GM12878 (cell line): ENCODE measurements at regions not wholly inside any gene's neighbourhood (a gene's known extent, or its start where the extent isn't known, plus 50 kb on each side); places are given as distances from the start of the nearest gene placed in this dataset.

Experiments used
- ATAC-seq: fragments of 200-7000 bp; cut with Tn5 transposase; 3 replicates; pipeline ENCODE4 v1.9.1; 2020; ENCODE audit warnings: mild to moderate bottlenecking, moderate library complexity
- BruUV-seq: library from RNA; stranded (reverse); fragments of 400-500 nt; replicated peaks from 2 replicates; lab custom pipeline; 2021; lab: Mats Ljungman, UMichigan
- CTCF ChIA-PET: fragments of 300-600 bp; sonication (Branson Sonifier 250); formaldehyde crosslinking; extraction: SDS; loops from one replicate; lab custom pipeline; 2021; ENCODE audit warnings: inconsistent platforms; lab: Yijun Ruan, JAX
- POLR2A ChIA-PET: fragments of 350-600 bp; formaldehyde crosslinking; extraction: SDS; loops from one replicate; lab custom pipeline; 2021; ENCODE audit warnings: inconsistent platforms; lab: Charles Lee
- RAD21 ChIA-PET: fragments of 300-600 bp; sonication (Branson Sonifier 250); formaldehyde crosslinking; loops from one replicate; lab custom pipeline; 2023; ENCODE audit warnings: antibody characterized with exemption; ENCODE audit not compliant: unreplicated experiment; lab: Charles Lee
- SMC1A ChIA-PET: fragments of 300-600 bp; sonication (Branson Sonifier 250); formaldehyde crosslinking; loops from one replicate; lab custom pipeline; 2023; ENCODE audit not compliant: unreplicated experiment, uncharacterized antibody; lab: Charles Lee
- DNase-seq: peaks from one replicate; pipeline ENCODE4 v3.0.0-alpha.2; 2011; ENCODE audit warnings: low read depth, low spot score
- FAIRE-seq: peaks from 3 replicates; lab custom pipeline; 2011; peaks lifted over from hg19 to GRCh38; lab: Jason Lieb, UNC
- H2AFZ ChIP-seq: 2 replicates; pipeline ENCODE4 v1.6.0; 2011; ENCODE audit warnings: low read depth, low read length, control low read depth; ENCODE audit not compliant: control insufficient read depth
- H3K27ac ChIP-seq: 2 replicates; pipeline ENCODE4 v1.5.1; 2011; ENCODE audit warnings: control low read depth; ENCODE audit not compliant: control insufficient read depth, insufficient read depth
- H3K27me3 ChIP-seq, 2 experiments: replicated peaks in 1 of 2; 2 replicates each; pipeline versions ENCODE4 v1.6.0 to v1.6.1; 2011; ENCODE audit warnings: low read length in 1 of 2; ENCODE audit not compliant: control insufficient read depth in 2 of 2, insufficient read depth in 2 of 2
- H3K36me3 ChIP-seq, 2 experiments: 2 replicates each; pipeline ENCODE4 v1.5.1; 2011; ENCODE audit warnings: low read length in 1 of 2; ENCODE audit not compliant: control insufficient read depth in 2 of 2, insufficient read depth in 2 of 2
- H3K4me1 ChIP-seq: 2 replicates; pipeline ENCODE4 v1.6.1; 2011; ENCODE audit warnings: mild to moderate bottlenecking, low read length, moderate library complexity, mixed read lengths; ENCODE audit not compliant: control insufficient read depth, insufficient read depth
- H3K4me2 ChIP-seq: 2 replicates; pipeline ENCODE4 v1.6.0; 2011; ENCODE audit warnings: control low read depth; ENCODE audit not compliant: control insufficient read depth, insufficient read depth
- H3K4me3 ChIP-seq: fragments of 200-600 bp; sonication (generic); 2 replicates; pipeline ENCODE4 v1.5.1; 2016
- H3K79me2 ChIP-seq: 2 replicates; pipeline ENCODE4 v1.6.0; 2011; ENCODE audit warnings: low read length; ENCODE audit not compliant: control insufficient read depth, insufficient read depth
- H3K9ac ChIP-seq: 2 replicates; pipeline ENCODE4 v1.8.0; 2011; ENCODE audit warnings: low read length, control low read depth, mixed read lengths; ENCODE audit not compliant: control insufficient read depth, insufficient read depth
- H3K9me3 ChIP-seq: replicated peaks from 3 replicates; pipeline ENCODE4 v1.5.1; 2011; ENCODE audit warnings: mild to moderate bottlenecking, low read length; ENCODE audit not compliant: control insufficient read depth, insufficient read depth
- H4K20me1 ChIP-seq: 2 replicates; pipeline ENCODE4 v1.6.0; 2011; ENCODE audit not compliant: control insufficient read depth, insufficient read depth
- CHD4 ChIP-seq: fragments of 200-600 bp; sonication (generic); IDR thresholded peaks from 2 replicates; pipeline ENCODE4 v1.6.1; 2016; ENCODE audit warnings: mild to moderate bottlenecking
- HCFC1 ChIP-seq: fragments of 150-350 bp; IDR thresholded peaks from 2 replicates; pipeline ENCODE4 v1.6.1; 2014; ENCODE audit warnings: low read length
- NR2C2 ChIP-seq: IDR thresholded peaks from 2 replicates; pipeline ENCODE4 v1.6.1; 2011; ENCODE audit warnings: borderline replicate concordance, low read depth; ENCODE audit not compliant: control insufficient read depth, insufficient read length
- RUNX3 ChIP-seq: IDR thresholded peaks from 2 replicates; pipeline ENCODE4 v1.6.1; 2012; ENCODE audit warnings: low read length, inconsistent platforms
- YBX1 ChIP-seq: fragments of 450-650 bp; IDR thresholded peaks from 2 replicates; pipeline ENCODE4 v1.6.1; 2016; ENCODE audit warnings: antibody characterized with exemption
- YY1 ChIP-seq: IDR thresholded peaks from 2 replicates; pipeline ENCODE4 v1.6.1; 2011; ENCODE audit warnings: low read depth, mild to moderate bottlenecking, low read length
- ZBED1 ChIP-seq: IDR thresholded peaks from 2 replicates; pipeline ENCODE4 v1.6.1; 2016; ENCODE audit warnings: borderline replicate concordance
- WGBS: methylation state at CpG from one replicate; pipeline ENCODE4 v1.1.6; 2016; ENCODE audit warnings: low lambda C conversion rate; ENCODE audit not compliant: insufficient replicate concordance, insufficient coverage; ENCODE audit errors: missing lambda C conversion rate; 5-methylcytosine and 5-hydroxymethylcytosine counted together
- in situ Hi-C: fragments of 300-500 bp; cut with MboI; formaldehyde crosslinking; loops from 9 replicates; pipeline ENCODE4 v1.14.3; 2018; ENCODE audit warnings: mixed read lengths
- intact Hi-C: fragments of 100-400 bp; cut with micrococcal nuclease; formaldehyde crosslinking; loops from one replicate; pipeline ENCODE4 v1.14.2; 2022; ENCODE audit not compliant: unreplicated experiment
- TF ChIP-seq, protein P1 (sequence below): IDR thresholded peaks from 2 replicates; pipeline ENCODE4 v1.6.1; 2011; ENCODE audit warnings: low read depth, mild to moderate bottlenecking, low read length, moderate library complexity, borderline replicate concordance; ENCODE audit errors: extremely low read depth
- TF ChIP-seq, protein P2 (sequence below): fragments of 450-650 bp; IDR thresholded peaks from 2 replicates; pipeline ENCODE4 v1.6.1; 2014; ENCODE audit warnings: mild to moderate bottlenecking

DNA sequence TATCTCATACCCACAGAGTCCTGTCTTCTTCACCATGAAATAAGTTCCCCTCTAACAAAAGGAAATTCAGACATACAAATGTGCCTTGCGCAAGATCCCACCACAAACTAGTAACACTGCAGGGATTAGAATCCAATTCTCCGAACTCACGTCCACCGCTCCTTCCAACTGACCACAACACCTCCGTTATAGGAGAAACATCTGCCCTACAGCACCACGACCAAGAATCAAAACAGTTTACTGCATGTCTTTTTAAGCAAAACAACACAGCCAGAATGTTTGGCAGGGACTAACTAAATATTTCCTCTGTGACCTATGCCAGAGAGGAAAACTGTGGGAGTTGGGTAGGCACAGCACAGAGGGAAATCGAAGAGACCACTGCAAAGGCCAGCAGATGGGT, 72.7 kb upstream of the AKIP1 start:
- Histone ChIP-seq H3K27me3 (no peaks in the 10 kb centered on the region), H4K20me1 (no peaks in the 10 kb centered on the region), H2AFZ (no peak overlapping the region), H3K4me3 (no peak overlapping the region), H3K9me3 (no peaks in the 10 kb centered on the region), H3K79me2 (no peaks in the 10 kb centered on the region), H3K4me1 (peaks cover 5% of the 10 kb centered on the region), H3K36me3 (no peaks in the 10 kb centered on the region), H3K4me2 (no peak overlapping the region), H3K27ac (no peak overlapping the region), H3K9ac (no peak overlapping the region)
- TF ChIP-seq YY1: no peak
- TF ChIP-seq, protein P1, sequence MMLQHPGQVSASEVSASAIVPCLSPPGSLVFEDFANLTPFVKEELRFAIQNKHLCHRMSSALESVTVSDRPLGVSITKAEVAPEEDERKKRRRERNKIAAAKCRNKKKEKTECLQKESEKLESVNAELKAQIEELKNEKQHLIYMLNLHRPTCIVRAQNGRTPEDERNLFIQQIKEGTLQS: no peak
- TF ChIP-seq CHD4: no peak
- ChIA-PET CTCF (no interaction called here), SMC1A (interaction anchor here (0.8 to 1.6 kb wide), 2 partner anchors 25 to 121 kb away, joined by 3 read pairs; no protein-coding TSS in a partner anchor), POLR2A (no interaction called here), RAD21 (no interaction called here)
- no peak for DNase-seq
- intact Hi-C loops (no loop called here), in situ Hi-C loops (no loop called here)
- ATAC-seq: no peak
- FAIRE-seq: no peak
- 61% methylated on average over 7 of the region's 7 CpGs for WGBS
- BruUV-seq: no TSS peak

DNA sequence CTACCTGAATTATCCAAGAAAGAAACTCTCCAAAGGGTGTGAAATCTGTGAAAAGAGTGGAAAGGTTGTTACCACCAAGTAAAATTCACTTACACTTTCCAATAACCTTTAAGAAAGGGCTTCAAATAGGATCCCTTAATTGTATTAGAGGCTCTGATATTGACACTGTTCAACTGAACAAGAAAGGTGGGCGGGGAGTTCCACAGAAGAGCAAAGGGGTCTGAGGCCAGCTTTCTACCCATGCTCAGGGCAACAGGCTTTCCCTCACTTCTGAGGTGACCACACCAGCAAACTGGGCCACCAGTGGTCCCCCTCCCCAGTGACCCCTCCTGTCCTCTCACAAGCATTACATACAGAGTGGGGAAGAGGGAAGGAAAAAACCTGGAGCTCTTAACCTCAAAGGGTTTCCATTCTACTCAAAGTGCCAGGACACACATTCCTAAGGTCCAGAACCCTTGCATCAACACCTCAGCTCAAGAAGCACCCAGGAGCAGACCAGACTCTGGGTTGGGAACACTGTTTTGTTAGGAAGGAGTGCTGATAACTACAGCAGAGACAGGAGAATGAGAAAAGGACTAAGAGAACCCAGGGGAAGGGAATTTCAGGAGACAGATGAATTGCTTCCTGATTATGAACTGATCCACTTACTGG, 71.6 kb upstream of the AKIP1 start:
- Histone ChIP-seq H3K9me3 (no peaks in the 10 kb centered on the region), H3K9ac (no peak overlapping the region), H3K4me2 (no peak overlapping the region), H4K20me1 (no peaks in the 10 kb centered on the region), H3K27me3 (no peaks in the 10 kb centered on the region), H3K27ac (no peak overlapping the region), H2AFZ (no peak overlapping the region), H3K79me2 (no peaks in the 10 kb centered on the region), H3K4me1 (no peaks in the 10 kb centered on the region), H3K36me3 (no peaks in the 10 kb centered on the region), H3K4me3 (no peak overlapping the region)
- BruUV-seq: no TSS peak
- intact Hi-C loops: no loop called here
- TF ChIP-seq, protein P2, sequence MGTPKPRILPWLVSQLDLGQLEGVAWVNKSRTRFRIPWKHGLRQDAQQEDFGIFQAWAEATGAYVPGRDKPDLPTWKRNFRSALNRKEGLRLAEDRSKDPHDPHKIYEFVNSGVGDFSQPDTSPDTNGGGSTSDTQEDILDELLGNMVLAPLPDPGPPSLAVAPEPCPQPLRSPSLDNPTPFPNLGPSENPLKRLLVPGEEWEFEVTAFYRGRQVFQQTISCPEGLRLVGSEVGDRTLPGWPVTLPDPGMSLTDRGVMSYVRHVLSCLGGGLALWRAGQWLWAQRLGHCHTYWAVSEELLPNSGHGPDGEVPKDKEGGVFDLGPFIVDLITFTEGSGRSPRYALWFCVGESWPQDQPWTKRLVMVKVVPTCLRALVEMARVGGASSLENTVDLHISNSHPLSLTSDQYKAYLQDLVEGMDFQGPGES: no peak
- no peak for TF ChIP-seq ZBED1
- no peak for TF ChIP-seq RUNX3
- no peak for TF ChIP-seq HCFC1
- TF ChIP-seq NR2C2: no peak
- no peak for TF ChIP-seq YBX1
- WGBS: 0% methylated on average over 1 of the region's 1 CpG
- ChIA-PET POLR2A (interaction anchor here (1.0 to 1.8 kb wide), 2 partner anchors 10 to 156 kb away, joined by 4 to 7 read pairs; partner anchors contain the start of genes RPL27A and TRIM66), RAD21 (interaction anchor here (0.8 to 1.2 kb wide), 2 partner anchors 13 to 120 kb away, joined by 3 to 7 read pairs; no protein-coding TSS in a partner anchor), CTCF (interaction anchor here (0.9 kb wide), 1 partner anchor 9 kb away, joined by 4 read pairs; no protein-coding TSS in a partner anchor), SMC1A (interaction anchor here (0.6 to 1.6 kb wide), 4 partner anchors 67 to 299 kb away, joined by 3 read pairs; no protein-coding TSS in a partner anchor)
- ATAC-seq: peak; percentile 52
- in situ Hi-C loops: no loop called here
- DNase-seq: no peak
- FAIRE-seq: no peak
